WI38 (cell line): ENCODE measurements at regions not wholly inside any gene's neighbourhood (a gene's known extent, or its start where the extent isn't known, plus 50 kb on each side); places are given as distances from the start of the nearest gene placed in this dataset.

Source experiments
- H3K4me3 ChIP-seq: 2 replicates; pipeline ENCODE4 v1.5.1; 2011; ENCODE audit warnings: low read depth, mild to moderate bottlenecking, control low read depth, low read length
- CTCF ChIP-seq: IDR thresholded peaks from 2 replicates; pipeline ENCODE4 v1.5.1; 2012; ENCODE audit warnings: low read depth, mild to moderate bottlenecking, control low read depth, low read length

- TF ChIP-seq CTCF, result no peak
- H3K4me3 ChIP-seq, result no peak overlapping the region
Measured at GRCh38 chr4:108334031-108334430, 165.3 kb upstream of the LEF1 start.

- no peak overlapping the region for H3K4me3 ChIP-seq
- no peak for TF ChIP-seq CTCF
Measured at GRCh38 chr4:108333353-108333942, 164.7 kb upstream of the LEF1 start.

- no peak for TF ChIP-seq CTCF
- H3K4me3 ChIP-seq, result no peak overlapping the region
Measured at GRCh38 chr4:108331905-108332632, 163.3 kb upstream of the LEF1 start.

GRCh38 chr4:108328383-108328732 lies 159.6 kb upstream of the LEF1 start:
- no peak for TF ChIP-seq CTCF
- H3K4me3 ChIP-seq, result no peak overlapping the region

- H3K4me3 ChIP-seq, result no peak overlapping the region
- TF ChIP-seq CTCF, result no peak
Measured at GRCh38 chr4:108327642-108328382, 159.1 kb upstream of the LEF1 start.

- no peak overlapping the region for H3K4me3 ChIP-seq
- no peak for TF ChIP-seq CTCF
Measured at GRCh38 chr4:108325561-108325960, 156.8 kb upstream of the LEF1 start.

- no peak overlapping the region for H3K4me3 ChIP-seq
- TF ChIP-seq CTCF, result no peak
Measured at GRCh38 chr4:108324450-108324849, 155.7 kb upstream of the LEF1 start.
